WTC11 (cell line): ENCODE measurements at regions not wholly inside any gene's neighbourhood (a gene's known extent, or its start where the extent isn't known, plus 50 kb on each side); places are given as distances from the start of the nearest gene placed in this dataset.

Experiments used
- ATAC-seq: fragments of 200-7000 bp; cut with Tn5 transposase; 2 replicates; pipeline ENCODE4 v1.10.0; 2021; ENCODE audit warnings: mild to moderate bottlenecking, moderate library complexity
- CTCF ChIA-PET: fragments of 300-600 bp; sonication (Branson Sonifier 250); formaldehyde crosslinking; loops from one replicate; lab custom pipeline; 2021; ENCODE audit warnings: antibody characterized with exemption; lab: Charles Lee
- POLR2A ChIA-PET: fragments of 350-600 bp; sonication (Branson Sonifier 250); formaldehyde crosslinking; loops from one replicate; lab custom pipeline; 2021; ENCODE audit warnings: antibody characterized with exemption; lab: Charles Lee
- DNase-seq: peaks from one replicate; pipeline ENCODE4 v3.0.0; 2021; ENCODE audit warnings: low spot score
- H3K27ac Mint-ChIP-seq: 2 replicates; pipeline ENCODE4 v1.8.0; 2021; ENCODE audit warnings: mixed read lengths
- H3K27me3 Mint-ChIP-seq: 2 replicates; pipeline ENCODE4 v1.8.0; 2021; ENCODE audit warnings: low read depth, mild to moderate bottlenecking, moderate library complexity, mixed read lengths
- H3K36me3 Mint-ChIP-seq: 2 replicates; pipeline ENCODE4 v1.8.0; 2021; ENCODE audit warnings: mixed read lengths
- H3K4me1 Mint-ChIP-seq: 2 replicates; pipeline ENCODE4 v1.8.0; 2022; ENCODE audit warnings: mixed read lengths
- H3K4me3 Mint-ChIP-seq: 2 replicates; pipeline ENCODE4 v1.8.0; 2021; ENCODE audit warnings: mild to moderate bottlenecking, moderate library complexity, mixed read lengths
- H3K9me3 Mint-ChIP-seq: 2 replicates; pipeline ENCODE4 v1.8.0; 2021; ENCODE audit warnings: mixed read lengths
- E2F5 ChIP-seq: sonication (generic); formaldehyde crosslinking; IDR thresholded peaks from 2 replicates; pipeline ENCODE4 v1.8.1; 2022; ENCODE audit warnings: mild to moderate bottlenecking, moderate library complexity, missing genetic modification reagents
- EMX1 ChIP-seq: fragments of 250-450 bp; sonication (Bioruptor Pico); IDR thresholded peaks from 2 replicates; pipeline ENCODE4 v1.8.0; 2021; ENCODE audit warnings: mild to moderate bottlenecking
- FOXJ3 ChIP-seq: sonication (generic); formaldehyde crosslinking; IDR thresholded peaks from 2 replicates; pipeline ENCODE4 v1.9.0; 2021; ENCODE audit warnings: missing genetic modification reagents, mild to moderate bottlenecking, borderline replicate concordance
- MXD4 ChIP-seq: fragments of 250-450 bp; sonication (Bioruptor Pico); IDR thresholded peaks from 2 replicates; pipeline ENCODE4 v1.8.0; 2021; ENCODE audit warnings: mild to moderate bottlenecking, moderate library complexity, borderline replicate concordance
- MYBL2 ChIP-seq: sonication (generic); formaldehyde crosslinking; IDR thresholded peaks from 2 replicates; pipeline ENCODE4 v1.8.1; 2023; ENCODE audit warnings: mild to moderate bottlenecking, moderate library complexity, missing genetic modification reagents
- NFATC4 ChIP-seq: fragments of 250-450 bp; sonication (Bioruptor Pico); IDR thresholded peaks from 2 replicates; pipeline ENCODE4 v1.9.0; 2021; ENCODE audit warnings: mild to moderate bottlenecking
- NFE2L1 ChIP-seq: sonication (generic); formaldehyde crosslinking; IDR thresholded peaks from 2 replicates; pipeline ENCODE4 v1.8.1; 2023; ENCODE audit warnings: missing genetic modification reagents
- PRDM15 ChIP-seq: sonication (generic); formaldehyde crosslinking; IDR thresholded peaks from 2 replicates; pipeline ENCODE4 v1.8.0; 2022; ENCODE audit warnings: missing genetic modification reagents
- PRRX2 ChIP-seq: fragments of 250-450 bp; sonication (Bioruptor Pico); IDR thresholded peaks from 2 replicates; pipeline ENCODE4 v1.8.0; 2021; ENCODE audit warnings: mild to moderate bottlenecking
- TEAD1 ChIP-seq: sonication (generic); formaldehyde crosslinking; IDR thresholded peaks from 2 replicates; pipeline ENCODE4 v1.8.0; 2022; ENCODE audit warnings: mild to moderate bottlenecking, missing genetic modification reagents
- USF2 ChIP-seq: sonication (generic); formaldehyde crosslinking; IDR thresholded peaks from 2 replicates; pipeline ENCODE4 v1.8.1; 2023; ENCODE audit warnings: mild to moderate bottlenecking, missing genetic modification reagents, moderate library complexity
- ZNF219 ChIP-seq: sonication (generic); formaldehyde crosslinking; IDR thresholded peaks from 2 replicates; pipeline ENCODE4 v1.8.0; 2023; ENCODE audit warnings: missing genetic modification reagents, mild to moderate bottlenecking, borderline replicate concordance
- TF ChIP-seq, protein P1 (sequence below): fragments of 250-450 bp; sonication (Bioruptor Pico); conservative IDR thresholded peaks from 2 replicates; pipeline ENCODE4 v1.9.0; 2021; ENCODE audit warnings: mild to moderate bottlenecking
- TF ChIP-seq, protein P2 (sequence below): sonication (generic); formaldehyde crosslinking; IDR thresholded peaks from 2 replicates; pipeline ENCODE4 v1.8.1; 2023; ENCODE audit warnings: mild to moderate bottlenecking, moderate library complexity, missing genetic modification reagents
- TF ChIP-seq, protein P3 (sequence below): sonication (generic); formaldehyde crosslinking; IDR thresholded peaks from 2 replicates; pipeline ENCODE4 v1.8.1; 2023; ENCODE audit warnings: mild to moderate bottlenecking, missing genetic modification reagents
- TF ChIP-seq, protein P4 (sequence below): sonication (generic); formaldehyde crosslinking; IDR thresholded peaks from 2 replicates; pipeline ENCODE4 v1.8.0; 2022; ENCODE audit warnings: mild to moderate bottlenecking, missing genetic modification reagents
- TF ChIP-seq, protein P5 (sequence below): fragments of 200-600 bp; IDR thresholded peaks from 2 replicates; pipeline ENCODE4 v1.8.0; 2022; ENCODE audit warnings: antibody characterized with exemption
- TF ChIP-seq, protein P6 (sequence below): sonication (generic); formaldehyde crosslinking; IDR thresholded peaks from 2 replicates; pipeline ENCODE4 v1.8.1; 2022; ENCODE audit warnings: missing genetic modification reagents, borderline replicate concordance

- Mint-ChIP-seq H3K9me3 (peaks cover 12% of the 10 kb centered on the region), H3K27me3 (no peaks in the 10 kb centered on the region; the same call in 1 of the 2 replicates), H3K4me3 (no peak overlapping the region), H3K4me1 (peaks cover 48% of the 10 kb centered on the region), H3K36me3 (peaks cover 6% of the 10 kb centered on the region), H3K27ac (no peak overlapping the region)
- ChIA-PET CTCF (interaction anchor here (0.6 kb wide), 1 partner anchor 756 kb away, joined by 3 read pairs; no protein-coding TSS in a partner anchor), POLR2A (no interaction called here)
- no peak for TF ChIP-seq NFATC4
- DNase-seq (no peak), ATAC-seq (no peak)
Measured at GRCh38 chr9:27755846-27756245, 182.6 kb upstream of the C9orf72 start.

- TF ChIP-seq USF2 (CRISPR knock-in tag) (no peak), PRDM15 (no peak), E2F5 (CRISPR knock-in tag) (no peak), ZNF219 (no peak), EMX1 (CRISPR knock-in tag) (no peak), MXD4 (CRISPR knock-in tag) (no peak), FOXJ3 (CRISPR knock-in tag) (no peak), MYBL2 (no peak), NFE2L1 (no peak), TEAD1 (no peak), PRRX2 (no peak)
- TF ChIP-seq, protein P1, sequence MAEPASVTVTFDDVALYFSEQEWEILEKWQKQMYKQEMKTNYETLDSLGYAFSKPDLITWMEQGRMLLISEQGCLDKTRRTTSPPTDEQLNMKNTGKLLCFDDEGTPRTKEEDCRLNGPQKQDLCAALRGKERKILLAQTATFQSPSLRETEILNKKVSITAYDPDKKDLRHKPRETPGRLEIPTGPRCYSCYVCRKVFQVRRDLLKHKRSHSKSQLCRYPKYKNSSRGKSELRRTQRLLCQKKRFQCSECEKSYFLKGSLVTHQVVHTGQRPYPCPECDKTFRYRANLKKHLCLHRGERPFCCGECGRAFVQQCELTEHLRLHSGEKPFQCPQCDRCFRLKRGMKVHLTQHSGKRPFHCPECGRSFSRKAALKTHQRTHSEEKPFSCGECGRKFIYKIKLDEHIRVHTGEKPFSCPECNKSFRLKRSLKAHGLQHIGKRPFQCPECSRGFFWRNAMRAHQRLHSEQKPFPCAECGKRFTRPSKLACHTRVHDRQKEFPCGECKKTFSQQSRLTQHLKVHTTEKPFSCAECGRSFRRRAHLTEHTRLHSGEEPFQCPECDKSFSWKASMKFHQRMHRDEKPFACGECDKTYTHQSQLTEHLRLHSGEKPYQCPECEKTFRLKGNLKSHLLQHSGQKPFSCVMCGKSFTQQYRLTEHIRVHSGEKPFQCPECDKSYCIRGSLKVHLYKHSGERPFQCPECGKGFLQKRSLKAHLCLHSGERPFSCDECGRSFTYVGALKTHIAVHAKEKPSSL (CRISPR knock-in tag), result no peak
- TF ChIP-seq, protein P2, sequence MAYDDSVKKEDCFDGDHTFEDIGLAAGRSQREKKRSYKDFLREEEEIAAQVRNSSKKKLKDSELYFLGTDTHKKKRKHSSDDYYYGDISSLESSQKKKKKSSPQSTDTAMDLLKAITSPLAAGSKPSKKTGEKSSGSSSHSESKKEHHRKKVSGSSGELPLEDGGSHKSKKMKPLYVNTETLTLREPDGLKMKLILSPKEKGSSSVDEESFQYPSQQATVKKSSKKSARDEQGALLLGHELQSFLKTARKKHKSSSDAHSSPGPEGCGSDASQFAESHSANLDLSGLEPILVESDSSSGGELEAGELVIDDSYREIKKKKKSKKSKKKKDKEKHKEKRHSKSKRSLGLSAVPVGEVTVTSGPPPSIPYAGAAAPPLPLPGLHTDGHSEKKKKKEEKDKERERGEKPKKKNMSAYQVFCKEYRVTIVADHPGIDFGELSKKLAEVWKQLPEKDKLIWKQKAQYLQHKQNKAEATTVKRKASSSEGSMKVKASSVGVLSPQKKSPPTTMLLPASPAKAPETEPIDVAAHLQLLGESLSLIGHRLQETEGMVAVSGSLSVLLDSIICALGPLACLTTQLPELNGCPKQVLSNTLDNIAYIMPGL, result no peak
- TF ChIP-seq, protein P3, sequence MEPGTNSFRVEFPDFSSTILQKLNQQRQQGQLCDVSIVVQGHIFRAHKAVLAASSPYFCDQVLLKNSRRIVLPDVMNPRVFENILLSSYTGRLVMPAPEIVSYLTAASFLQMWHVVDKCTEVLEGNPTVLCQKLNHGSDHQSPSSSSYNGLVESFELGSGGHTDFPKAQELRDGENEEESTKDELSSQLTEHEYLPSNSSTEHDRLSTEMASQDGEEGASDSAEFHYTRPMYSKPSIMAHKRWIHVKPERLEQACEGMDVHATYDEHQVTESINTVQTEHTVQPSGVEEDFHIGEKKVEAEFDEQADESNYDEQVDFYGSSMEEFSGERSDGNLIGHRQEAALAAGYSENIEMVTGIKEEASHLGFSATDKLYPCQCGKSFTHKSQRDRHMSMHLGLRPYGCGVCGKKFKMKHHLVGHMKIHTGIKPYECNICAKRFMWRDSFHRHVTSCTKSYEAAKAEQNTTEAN, result no peak
- TF ChIP-seq, protein P4, sequence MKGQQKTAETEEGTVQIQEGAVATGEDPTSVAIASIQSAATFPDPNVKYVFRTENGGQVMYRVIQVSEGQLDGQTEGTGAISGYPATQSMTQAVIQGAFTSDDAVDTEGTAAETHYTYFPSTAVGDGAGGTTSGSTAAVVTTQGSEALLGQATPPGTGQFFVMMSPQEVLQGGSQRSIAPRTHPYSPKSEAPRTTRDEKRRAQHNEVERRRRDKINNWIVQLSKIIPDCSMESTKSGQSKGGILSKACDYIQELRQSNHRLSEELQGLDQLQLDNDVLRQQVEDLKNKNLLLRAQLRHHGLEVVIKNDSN (CRISPR knock-in tag), result no peak
- TF ChIP-seq, protein P5, sequence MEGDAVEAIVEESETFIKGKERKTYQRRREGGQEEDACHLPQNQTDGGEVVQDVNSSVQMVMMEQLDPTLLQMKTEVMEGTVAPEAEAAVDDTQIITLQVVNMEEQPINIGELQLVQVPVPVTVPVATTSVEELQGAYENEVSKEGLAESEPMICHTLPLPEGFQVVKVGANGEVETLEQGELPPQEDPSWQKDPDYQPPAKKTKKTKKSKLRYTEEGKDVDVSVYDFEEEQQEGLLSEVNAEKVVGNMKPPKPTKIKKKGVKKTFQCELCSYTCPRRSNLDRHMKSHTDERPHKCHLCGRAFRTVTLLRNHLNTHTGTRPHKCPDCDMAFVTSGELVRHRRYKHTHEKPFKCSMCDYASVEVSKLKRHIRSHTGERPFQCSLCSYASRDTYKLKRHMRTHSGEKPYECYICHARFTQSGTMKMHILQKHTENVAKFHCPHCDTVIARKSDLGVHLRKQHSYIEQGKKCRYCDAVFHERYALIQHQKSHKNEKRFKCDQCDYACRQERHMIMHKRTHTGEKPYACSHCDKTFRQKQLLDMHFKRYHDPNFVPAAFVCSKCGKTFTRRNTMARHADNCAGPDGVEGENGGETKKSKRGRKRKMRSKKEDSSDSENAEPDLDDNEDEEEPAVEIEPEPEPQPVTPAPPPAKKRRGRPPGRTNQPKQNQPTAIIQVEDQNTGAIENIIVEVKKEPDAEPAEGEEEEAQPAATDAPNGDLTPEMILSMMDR, result no peak
- TF ChIP-seq, protein P6, sequence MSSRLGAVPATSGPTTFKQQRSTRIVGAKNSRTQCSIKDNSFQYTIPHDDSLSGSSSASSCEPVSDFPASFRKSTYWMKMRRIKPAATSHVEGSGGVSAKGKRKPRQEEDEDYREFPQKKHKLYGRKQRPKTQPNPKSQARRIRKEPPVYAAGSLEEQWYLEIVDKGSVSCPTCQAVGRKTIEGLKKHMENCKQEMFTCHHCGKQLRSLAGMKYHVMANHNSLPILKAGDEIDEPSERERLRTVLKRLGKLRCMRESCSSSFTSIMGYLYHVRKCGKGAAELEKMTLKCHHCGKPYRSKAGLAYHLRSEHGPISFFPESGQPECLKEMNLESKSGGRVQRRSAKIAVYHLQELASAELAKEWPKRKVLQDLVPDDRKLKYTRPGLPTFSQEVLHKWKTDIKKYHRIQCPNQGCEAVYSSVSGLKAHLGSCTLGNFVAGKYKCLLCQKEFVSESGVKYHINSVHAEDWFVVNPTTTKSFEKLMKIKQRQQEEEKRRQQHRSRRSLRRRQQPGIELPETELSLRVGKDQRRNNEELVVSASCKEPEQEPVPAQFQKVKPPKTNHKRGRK, result no peak
- ChIA-PET POLR2A (no interaction called here), CTCF (no interaction called here)
- H3K4me3 Mint-ChIP-seq, result no peak overlapping the region
- no peak for DNase-seq
- H3K27me3 Mint-ChIP-seq, result no peaks in the 10 kb centered on the region; the same call in 1 of the 2 replicates
- no peak for ATAC-seq
- peaks cover 44% of the 10 kb centered on the region for H3K4me1 Mint-ChIP-seq
- H3K36me3 Mint-ChIP-seq, result peaks cover 6% of the 10 kb centered on the region
- H3K9me3 Mint-ChIP-seq, result peaks cover 12% of the 10 kb centered on the region
- H3K27ac Mint-ChIP-seq, result no peak overlapping the region
Measured at GRCh38 chr9:27756418-27756817, 183.1 kb upstream of the C9orf72 start.
